A673 (cell line): ENCODE measurements at regions not wholly inside any gene's neighbourhood (a gene's known extent, or its start where the extent isn't known, plus 50 kb on each side); places are given as distances from the start of the nearest gene placed in this dataset.

Experiments
- EZH2 ChIP-seq: fragments of 200-600 bp; sonication (generic); IDR thresholded peaks from 2 replicates; pipeline ENCODE4 v1.6.1; 2017; ENCODE audit warnings: borderline replicate concordance, low read depth, mild to moderate bottlenecking, mixed read lengths, antibody characterized with exemption, low read length; ENCODE audit not compliant: poor library complexity, severe bottlenecking
- TF ChIP-seq, protein P1 (sequence below): fragments of 300-800, 200-600 bp; sonication (generic); conservative IDR thresholded peaks from 2 replicates; pipeline ENCODE4 v1.5.1; 2017; ENCODE audit warnings: low read depth, mild to moderate bottlenecking, antibody characterized with exemption, low read length, moderate library complexity, mixed read lengths

- TF ChIP-seq, protein P1, sequence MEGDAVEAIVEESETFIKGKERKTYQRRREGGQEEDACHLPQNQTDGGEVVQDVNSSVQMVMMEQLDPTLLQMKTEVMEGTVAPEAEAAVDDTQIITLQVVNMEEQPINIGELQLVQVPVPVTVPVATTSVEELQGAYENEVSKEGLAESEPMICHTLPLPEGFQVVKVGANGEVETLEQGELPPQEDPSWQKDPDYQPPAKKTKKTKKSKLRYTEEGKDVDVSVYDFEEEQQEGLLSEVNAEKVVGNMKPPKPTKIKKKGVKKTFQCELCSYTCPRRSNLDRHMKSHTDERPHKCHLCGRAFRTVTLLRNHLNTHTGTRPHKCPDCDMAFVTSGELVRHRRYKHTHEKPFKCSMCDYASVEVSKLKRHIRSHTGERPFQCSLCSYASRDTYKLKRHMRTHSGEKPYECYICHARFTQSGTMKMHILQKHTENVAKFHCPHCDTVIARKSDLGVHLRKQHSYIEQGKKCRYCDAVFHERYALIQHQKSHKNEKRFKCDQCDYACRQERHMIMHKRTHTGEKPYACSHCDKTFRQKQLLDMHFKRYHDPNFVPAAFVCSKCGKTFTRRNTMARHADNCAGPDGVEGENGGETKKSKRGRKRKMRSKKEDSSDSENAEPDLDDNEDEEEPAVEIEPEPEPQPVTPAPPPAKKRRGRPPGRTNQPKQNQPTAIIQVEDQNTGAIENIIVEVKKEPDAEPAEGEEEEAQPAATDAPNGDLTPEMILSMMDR: no peak
- TF ChIP-seq EZH2: no peak
These were observed 80.5 kb upstream of the WNT7B start for GRCh38 chr22:46057246-46058090.
